HG02798 (cell line): ENCODE measurements at regions not wholly inside any gene's neighbourhood (a gene's known extent, or its start where the extent isn't known, plus 50 kb on each side); places are given as distances from the start of the nearest gene placed in this dataset.
A peak's percentile ranks its signal among the peaks of the same experiment; 100 is the strongest.

ENCODE experiments used
- ATAC-seq: cut with Tn5 transposase; IDR thresholded peaks from one replicate; pipeline ENCODE4 v1.9.1; 2021; ENCODE audit warnings: mild to moderate bottlenecking; ENCODE audit not compliant: unreplicated experiment, poor library complexity

GRCh38 chr2:4354164-4354563, 650.8 kb downstream of the DCDC2C start:
- no peak for ATAC-seq

- peak; percentile 53 for ATAC-seq
Observed at GRCh38 chr2:4354678-4355077, 651.3 kb downstream of the DCDC2C start.

GRCh38 chr2:4356109-4356508, 652.7 kb downstream of the DCDC2C start:
- no peak for ATAC-seq

- ATAC-seq: no peak
Observed at GRCh38 chr2:4356541-4356940, 653.2 kb downstream of the DCDC2C start.

- ATAC-seq: no peak
Observed at GRCh38 chr2:4357121-4357520, 653.7 kb downstream of the DCDC2C start.

GRCh38 chr2:4358837-4359236, 655.5 kb downstream of the DCDC2C start:
- ATAC-seq: no peak

GRCh38 chr2:4368907-4369306, 665.5 kb downstream of the DCDC2C start:
- ATAC-seq: no peak

- ATAC-seq: no peak
Observed at GRCh38 chr2:4369826-4370419, 666.5 kb downstream of the DCDC2C start.

GRCh38 chr2:4370422-4371090, 667.2 kb downstream of the DCDC2C start:
- ATAC-seq: no peak

- no peak for ATAC-seq
Observed at GRCh38 chr2:4381049-4381448, 677.7 kb downstream of the DCDC2C start.

- ATAC-seq: no peak
Observed at GRCh38 chr2:4381773-4382172, 678.4 kb downstream of the DCDC2C start.

- no peak for ATAC-seq
Observed at GRCh38 chr2:4391013-4391412, 687.6 kb downstream of the DCDC2C start.

- no peak for ATAC-seq
Observed at GRCh38 chr2:4404363-4404762, 701.0 kb downstream of the DCDC2C start.

- no peak for ATAC-seq
Observed at GRCh38 chr2:4408321-4408720, 704.9 kb downstream of the DCDC2C start.

GRCh38 chr2:4412637-4413187, 709.3 kb downstream of the DCDC2C start:
- no peak for ATAC-seq

- no peak for ATAC-seq
Observed at GRCh38 chr2:4415171-4415570, 711.8 kb downstream of the DCDC2C start.

- ATAC-seq: no peak
Observed at GRCh38 chr2:4415810-4416413, 712.5 kb downstream of the DCDC2C start.

GRCh38 chr2:4416431-4416830, 713.1 kb downstream of the DCDC2C start:
- ATAC-seq: no peak

GRCh38 chr2:4417771-4418170, 714.4 kb downstream of the DCDC2C start:
- no peak for ATAC-seq

GRCh38 chr2:4420032-4420431, 716.7 kb downstream of the DCDC2C start:
- ATAC-seq: no peak

GRCh38 chr2:4424153-4424552, 720.8 kb downstream of the DCDC2C start:
- no peak for ATAC-seq

- no peak for ATAC-seq
Observed at GRCh38 chr2:4427083-4427482, 723.7 kb downstream of the DCDC2C start.
